H9 (cell line): ENCODE measurements at regions not wholly inside any gene's neighbourhood (a gene's known extent, or its start where the extent isn't known, plus 50 kb on each side); places are given as distances from the start of the nearest gene placed in this dataset.

Source experiments
- DNase-seq: peaks from one replicate; pipeline ENCODE4 v3.0.0-alpha.2; 2017
- H2AFZ ChIP-seq: one replicate; pipeline ENCODE4 v1.6.1; 2013; ENCODE audit warnings: mild to moderate bottlenecking, low read length, control low read depth, moderate library complexity
- H2AK5ac ChIP-seq: 2 replicates; pipeline ENCODE4 v1.6.1; 2013; ENCODE audit warnings: low read length, control low read depth, mixed read lengths; ENCODE audit not compliant: insufficient read length
- H2BK120ac ChIP-seq: one replicate; pipeline ENCODE4 v1.6.1; 2013; ENCODE audit warnings: low read depth, mild to moderate bottlenecking, low read length, control low read depth, inconsistent platforms; ENCODE audit not compliant: poor library complexity, severe bottlenecking
- H2BK12ac ChIP-seq: 2 replicates; pipeline ENCODE4 v1.6.1; 2013; ENCODE audit warnings: low read length, control low read depth, mixed read lengths, low read depth; ENCODE audit not compliant: insufficient read length
- H2BK15ac ChIP-seq: 2 replicates; pipeline ENCODE4 v1.6.1; 2013; ENCODE audit warnings: low read depth, low read length, control low read depth
- H2BK20ac ChIP-seq: one replicate; pipeline ENCODE4 v1.6.1; 2013; ENCODE audit warnings: low read depth, mild to moderate bottlenecking, low read length, control low read depth, inconsistent platforms; ENCODE audit not compliant: poor library complexity, severe bottlenecking
- H2BK5ac ChIP-seq: 2 replicates; pipeline ENCODE4 v1.6.1; 2013; ENCODE audit warnings: low read length, control low read depth, mixed read lengths; ENCODE audit not compliant: insufficient read length
- H3K14ac ChIP-seq: 2 replicates; pipeline ENCODE4 v1.6.1; 2013; ENCODE audit warnings: low read length, control low read depth; ENCODE audit not compliant: insufficient read depth
- H3K18ac ChIP-seq: 2 replicates; pipeline ENCODE4 v1.6.1; 2013; ENCODE audit warnings: low read depth, mild to moderate bottlenecking, mixed read lengths, low read length, control low read depth; ENCODE audit not compliant: insufficient read length
- H3K23ac ChIP-seq: 2 replicates; pipeline ENCODE4 v1.6.1; 2013; ENCODE audit warnings: low read length, control low read depth, mixed read lengths, low read depth; ENCODE audit not compliant: insufficient read length
- H3K23me2 ChIP-seq: 2 replicates; pipeline ENCODE4 v1.6.1; 2013; ENCODE audit warnings: low read depth, mild to moderate bottlenecking, mixed read lengths, low read length, control low read depth; ENCODE audit not compliant: insufficient read length, poor library complexity, severe bottlenecking
- H3K27ac ChIP-seq: 2 replicates; pipeline ENCODE4 v1.5.1; 2013; ENCODE audit warnings: low read length, control low read depth, mixed read lengths, low read depth; ENCODE audit not compliant: insufficient read length
- H3K27me3 ChIP-seq: 2 replicates; pipeline ENCODE4 v1.6.1; 2013; ENCODE audit warnings: low read length, control low read depth, inconsistent platforms; ENCODE audit not compliant: insufficient read depth
- H3K4ac ChIP-seq: 2 replicates; pipeline ENCODE4 v1.6.1; 2013; ENCODE audit warnings: low read depth, mild to moderate bottlenecking, control low read depth, inconsistent platforms, low read length, moderate library complexity
- H3K4me1 ChIP-seq: 2 replicates; pipeline ENCODE4 v1.6.1; 2013; ENCODE audit warnings: low read length, control low read depth, inconsistent platforms; ENCODE audit not compliant: insufficient read depth
- H3K4me2 ChIP-seq: 2 replicates; pipeline ENCODE4 v1.6.1; 2013; ENCODE audit warnings: low read length, control low read depth, mixed read lengths; ENCODE audit not compliant: insufficient read length, insufficient read depth
- H3K56ac ChIP-seq: 2 replicates; pipeline ENCODE4 v1.6.1; 2013; ENCODE audit warnings: low read depth, mild to moderate bottlenecking, mixed read lengths, low read length, control low read depth; ENCODE audit not compliant: insufficient read length
- H3K79me1 ChIP-seq: 2 replicates; pipeline ENCODE4 v1.6.1; 2013; ENCODE audit warnings: low read depth, mild to moderate bottlenecking, moderate library complexity, low read length, control low read depth, inconsistent platforms; ENCODE audit not compliant: insufficient read depth, poor library complexity, severe bottlenecking
- H3K79me2 ChIP-seq: 2 replicates; pipeline ENCODE4 v1.6.1; 2013; ENCODE audit warnings: low read length, control low read depth, inconsistent platforms; ENCODE audit not compliant: insufficient read depth
- H3K9ac ChIP-seq: 2 replicates; pipeline ENCODE4 v1.6.1; 2013; ENCODE audit warnings: low read length, control low read depth, mixed read lengths; ENCODE audit not compliant: insufficient read length; ENCODE audit errors: extremely low read depth
- H3K9me3 ChIP-seq: one replicate; pipeline ENCODE4 v1.6.1; 2013; ENCODE audit warnings: low read depth, low read length, inconsistent platforms; ENCODE audit not compliant: control insufficient read depth
- H3T11ph ChIP-seq: one replicate; pipeline ENCODE4 v1.6.1; 2013; ENCODE audit warnings: mild to moderate bottlenecking, low read length, control low read depth, inconsistent platforms
- H4K20me1 ChIP-seq: one replicate; pipeline ENCODE4 v1.6.1; 2013; ENCODE audit not compliant: control insufficient read depth, insufficient read length, insufficient read depth
- H4K5ac ChIP-seq: 2 replicates; pipeline ENCODE4 v1.6.1; 2013; ENCODE audit warnings: low read depth, mild to moderate bottlenecking, mixed read lengths, low read length, control low read depth; ENCODE audit not compliant: insufficient read length
- H4K8ac ChIP-seq: replicated peaks from 2 replicates; pipeline ENCODE4 v1.6.1; 2013; ENCODE audit warnings: low read length, control low read depth, mixed read lengths, low read depth; ENCODE audit not compliant: insufficient read length
- H4K91ac ChIP-seq: 2 replicates; pipeline ENCODE4 v1.6.1; 2013; ENCODE audit warnings: low read depth, mild to moderate bottlenecking, moderate library complexity, mixed read lengths, low read length, control low read depth; ENCODE audit not compliant: insufficient read length
- H3K27ac Mint-ChIP-seq, 3 experiments: 2 replicates in 2 of 3; 3 replicates in 1 of 3; pipeline ENCODE4 v1.8.0; 2020 to 2021; ENCODE audit warnings: mixed read lengths in 3 of 3, mild to moderate bottlenecking in 1 of 3, moderate library complexity in 1 of 3
- H3K27me3 Mint-ChIP-seq: 2 replicates; pipeline ENCODE4 v1.8.0; 2021; ENCODE audit warnings: low read depth, mild to moderate bottlenecking, moderate library complexity, mixed read lengths
- H3K36me3 Mint-ChIP-seq, 3 experiments: 2 replicates in 2 of 3; 3 replicates in 1 of 3; pipeline ENCODE4 v1.8.0; 2020 to 2021; ENCODE audit warnings: low read depth in 3 of 3, mixed read lengths in 3 of 3; ENCODE audit not compliant: insufficient read depth in 1 of 3
- H3K4me1 Mint-ChIP-seq, 2 experiments: 2 replicates each; pipeline ENCODE4 v1.8.0; 2020; ENCODE audit warnings: mixed read lengths in 2 of 2
- H3K4me3 Mint-ChIP-seq, 2 experiments: 2 replicates in 1 of 2; 3 replicates in 1 of 2; pipeline ENCODE4 v1.8.0; 2020 to 2021; ENCODE audit warnings: mild to moderate bottlenecking in 2 of 2, mixed read lengths in 2 of 2, moderate library complexity in 1 of 2
- H3K9me3 Mint-ChIP-seq, 2 experiments: 2 replicates in 1 of 2; 3 replicates in 1 of 2; pipeline ENCODE4 v1.8.0; 2020; ENCODE audit warnings: mild to moderate bottlenecking in 2 of 2, mixed read lengths in 2 of 2, moderate library complexity in 1 of 2
- CTCF ChIP-seq: fragments of 200-600 bp; sonication (generic); conservative IDR thresholded peaks from 3 replicates; pipeline ENCODE4 v1.8.0; 2021; ENCODE audit warnings: antibody characterized with exemption, mild to moderate bottlenecking
- WGBS: extraction: QIAGEN DNeasy Blood & Tissue Kit; methylation state at CpG from one replicate; pipeline ENCODE4 v1.1.7; 2013; ENCODE audit warnings: missing lambda C conversion rate, low lambda C conversion rate, mixed read lengths; ENCODE audit not compliant: insufficient read length; ENCODE audit errors: extremely low coverage; 5-methylcytosine and 5-hydroxymethylcytosine counted together

DNA sequence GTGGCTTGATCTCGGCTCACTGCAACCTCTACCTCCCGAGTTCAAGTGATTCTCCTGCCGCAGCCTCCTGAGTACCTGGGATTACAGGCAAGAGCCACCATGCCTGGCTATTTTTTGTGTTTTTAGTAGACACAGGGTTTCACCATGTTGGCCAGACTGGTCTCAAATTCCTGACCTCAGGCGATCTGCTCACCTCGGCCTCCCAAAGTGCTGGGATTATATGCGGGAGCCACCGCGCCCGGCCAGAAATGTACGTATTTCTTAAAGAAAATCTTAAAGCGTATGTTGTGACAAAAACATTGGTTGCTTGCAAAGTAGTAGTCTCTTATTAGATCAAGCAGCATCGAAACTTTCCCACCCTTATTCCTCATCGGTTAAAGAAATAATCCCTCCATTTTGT lies 748.9 kb upstream of the NR2F2 start:
- H2AFZ ChIP-seq, result no peak overlapping the region
- H3K27me3 ChIP-seq, result no peaks in the 10 kb centered on the region
- no peak overlapping the region for H4K91ac ChIP-seq
- no peak overlapping the region for H2AK5ac ChIP-seq
- Mint-ChIP-seq H3K4me1 (no peaks in the 10 kb centered on the region), H3K27me3 (no peaks in the 10 kb centered on the region), H3K36me3 (no peaks in the 10 kb centered on the region), H3K4me3 (no peak overlapping the region), H3K9me3 (no peaks in the 10 kb centered on the region), H3K27ac (no peak overlapping the region)
- H4K5ac ChIP-seq, result no peak overlapping the region
- H2BK15ac ChIP-seq, result no peak overlapping the region
- H3K4me2 ChIP-seq, result no peak overlapping the region
- no peak for DNase-seq
- H3K9ac ChIP-seq, result no peak overlapping the region
- no peak overlapping the region for H2BK120ac ChIP-seq
- H3K9me3 ChIP-seq, result no peaks in the 10 kb centered on the region
- H2BK5ac ChIP-seq, result no peak overlapping the region
- H3K79me1 ChIP-seq, result no peaks in the 10 kb centered on the region
- H3K4me1 ChIP-seq, result no peaks in the 10 kb centered on the region
- H3K79me2 ChIP-seq, result no peaks in the 10 kb centered on the region
- WGBS, result no CpG with 5 or more reads among the region's 13 CpGs
- no peak overlapping the region for H3K27ac ChIP-seq
- H4K20me1 ChIP-seq, result no peaks in the 10 kb centered on the region
- no peak overlapping the region for H2BK20ac ChIP-seq
- H2BK12ac ChIP-seq, result no peak overlapping the region
- no peak overlapping the region for H3T11ph ChIP-seq
- H3K18ac ChIP-seq, result no peak overlapping the region
- H3K23me2 ChIP-seq, result no peaks in the 10 kb centered on the region
- TF ChIP-seq CTCF, result no peak
- no peak overlapping the region for H3K14ac ChIP-seq
- H4K8ac ChIP-seq, result no peak overlapping the region
- H3K4ac ChIP-seq, result no peak overlapping the region
- no peak overlapping the region for H3K23ac ChIP-seq
- no peak overlapping the region for H3K56ac ChIP-seq
